NOMO-1 treated with dmso at 0.1 percent for 144 hours (cell line): ENCODE measurements at regions not wholly inside any gene's neighbourhood (a gene's known extent, or its start where the extent isn't known, plus 50 kb on each side); places are given as distances from the start of the nearest gene placed in this dataset.
"Not testable (repeated sequence)": the region's sequence is repeated elsewhere in the genome, so short reads cannot be mapped to it uniquely, and the experiment has no call there.

Experiments
- DNase-seq: peaks from one replicate; lab custom pipeline; 2025; ENCODE audit not compliant: unreplicated experiment; lab: John Stamatoyannopoulos, UW

DNA sequence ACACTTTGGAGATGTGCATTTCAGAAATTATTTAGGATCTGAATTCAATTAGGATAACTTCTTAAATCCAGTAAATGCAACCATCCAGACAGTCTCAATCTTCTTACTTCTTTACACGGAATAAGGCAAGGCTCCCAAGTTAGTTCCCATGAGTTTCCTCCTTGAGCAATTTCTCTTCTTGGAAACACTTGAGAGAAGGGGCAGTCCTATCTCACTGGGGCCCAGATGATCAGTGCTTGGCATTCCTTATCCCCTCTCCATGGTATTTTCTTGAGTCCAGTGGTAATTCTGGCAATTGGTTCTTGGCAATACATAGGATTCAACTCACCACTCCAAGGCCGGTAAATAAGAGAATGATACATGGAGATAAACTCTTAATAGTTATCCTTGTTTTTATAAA, 87.1 kb upstream of the PTHLH start:
- no peak for DNase-seq

DNA sequence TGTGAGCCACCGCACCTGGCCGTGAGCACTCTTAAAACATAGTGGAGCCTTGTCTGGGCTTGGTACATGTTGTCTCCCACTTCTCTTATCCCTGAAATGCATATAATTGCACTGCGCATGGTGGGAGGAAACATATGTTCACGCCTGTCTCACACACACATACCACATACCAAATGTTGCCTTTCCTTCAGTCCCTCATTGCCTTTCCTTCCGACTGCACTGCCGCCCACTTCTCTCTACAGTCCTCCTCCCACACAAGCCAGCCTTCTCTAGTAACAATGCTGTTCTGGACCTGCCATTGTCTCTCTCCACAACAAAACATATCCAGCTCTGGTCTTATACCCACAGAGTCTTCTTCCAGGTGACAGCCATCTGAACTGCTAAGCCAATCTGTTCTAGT, 88.3 kb upstream of the PTHLH start:
- no peak for DNase-seq

DNA sequence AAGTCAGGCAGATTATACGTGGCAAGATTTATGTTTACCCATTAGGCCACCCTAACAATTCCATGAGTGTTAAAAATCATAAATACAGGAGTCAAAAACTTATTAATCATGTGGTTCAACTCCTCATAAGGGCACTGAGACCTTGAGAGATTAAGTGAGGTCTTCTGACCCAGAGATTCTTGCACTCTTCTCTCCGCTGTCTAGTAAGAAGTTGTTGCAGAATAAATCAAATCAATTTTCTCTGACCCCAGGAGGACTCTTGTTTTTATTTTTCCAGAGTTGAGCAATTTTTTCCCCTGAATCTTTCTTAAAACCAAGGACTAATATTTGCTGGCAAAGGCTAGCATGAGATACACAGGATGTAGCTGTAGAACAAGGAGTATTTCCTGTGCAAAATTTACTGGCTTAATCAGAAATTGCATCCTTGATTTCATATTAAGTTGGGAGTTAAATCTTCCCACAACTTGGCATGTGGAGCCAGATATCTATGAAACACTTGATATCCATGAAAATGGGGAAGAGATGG, 90.9 kb upstream of the PTHLH start:
- DNase-seq = no peak

DNA sequence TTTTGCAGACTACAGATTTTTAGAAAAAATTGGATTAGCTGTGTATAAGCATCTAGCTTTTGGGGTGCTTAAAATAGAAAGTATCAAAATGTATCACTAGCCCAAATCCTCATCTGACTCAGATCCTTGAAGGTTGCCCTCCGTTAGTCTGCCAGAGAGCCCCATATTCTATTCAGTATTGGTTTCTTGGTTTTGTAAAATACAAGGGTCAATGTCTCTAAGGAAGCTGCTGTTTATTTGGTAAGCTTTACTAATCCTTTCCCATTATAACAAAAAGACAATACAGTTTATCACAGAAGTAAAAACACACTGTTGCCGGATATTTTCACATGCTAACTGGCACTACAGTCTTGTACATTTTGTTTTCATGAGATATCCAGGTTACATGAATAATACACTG, 92.8 kb upstream of the PTHLH start:
- DNase-seq = no peak

DNA sequence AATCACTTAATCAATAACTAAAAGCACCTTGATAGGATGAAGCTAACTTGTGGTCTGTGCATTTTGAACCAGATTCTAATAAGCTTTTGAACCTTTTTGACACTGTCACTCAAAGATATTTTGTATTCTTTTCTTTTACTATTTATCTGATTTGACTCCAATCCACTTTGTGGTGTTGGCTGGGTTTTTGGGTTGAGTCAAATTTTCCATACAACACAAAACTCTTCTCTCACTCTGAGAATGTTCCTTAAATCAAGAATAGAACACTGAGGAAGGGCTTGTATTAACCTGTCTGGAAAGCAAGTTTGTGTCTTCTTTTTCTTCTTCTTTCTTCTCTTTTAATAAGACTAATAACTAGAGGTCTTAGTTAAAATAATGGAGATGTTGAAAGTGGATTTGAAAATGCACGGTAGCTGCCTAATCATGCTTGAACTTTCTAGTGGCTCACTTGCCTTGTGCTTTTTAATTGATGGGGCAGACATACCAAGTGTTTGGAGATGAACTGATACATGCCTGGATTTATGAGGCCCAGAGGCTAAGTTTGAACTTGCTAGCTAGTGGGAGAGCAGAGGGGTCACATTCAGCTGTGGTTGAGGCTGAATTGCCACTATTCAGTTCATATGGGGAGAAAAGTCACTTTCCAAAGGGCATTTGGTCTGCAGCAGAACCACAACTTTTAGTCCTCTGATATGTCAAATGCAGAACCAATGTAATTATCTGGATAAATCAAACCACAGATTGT, 93.5 kb upstream of the PTHLH start:
- no peak for DNase-seq

DNA sequence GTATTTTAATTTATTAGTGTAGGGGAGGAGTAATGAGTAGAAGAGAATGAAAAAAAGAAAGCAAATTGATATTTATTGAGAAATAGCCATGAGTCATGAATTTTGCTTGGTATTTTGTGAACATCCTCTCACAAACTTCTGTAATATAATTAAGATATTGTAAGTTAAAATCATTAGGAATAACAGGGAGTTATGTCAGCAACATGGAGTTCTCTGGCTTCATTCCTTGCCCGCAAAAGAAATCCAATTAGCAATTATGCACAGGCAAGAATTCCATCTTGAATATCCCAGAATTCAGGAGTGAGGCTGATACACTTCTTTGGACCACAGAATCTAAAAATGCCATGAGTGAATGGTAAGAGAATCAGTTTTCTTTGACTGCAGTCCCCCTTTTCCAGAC, 94.3 kb upstream of the PTHLH start:
- no peak for DNase-seq

DNA sequence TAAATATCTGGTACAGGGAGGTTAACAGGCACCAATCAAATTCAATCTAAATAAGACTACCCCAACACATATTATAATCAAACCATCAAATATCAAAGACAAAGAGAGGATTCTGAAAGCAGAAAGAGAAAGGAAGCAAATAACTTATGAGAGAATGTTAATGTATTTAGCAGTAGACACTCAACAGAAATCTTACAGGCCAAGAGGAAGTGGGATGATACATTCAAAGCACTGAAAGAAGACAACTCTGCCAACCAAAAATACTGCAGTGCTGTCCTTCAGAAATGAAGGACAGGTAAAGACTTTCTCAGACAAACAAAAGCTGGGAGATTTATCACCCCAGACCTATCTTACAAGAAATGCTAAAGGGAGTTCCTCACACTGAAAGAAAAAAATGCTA, 95.9 kb upstream of the PTHLH start:
- no peak for DNase-seq

DNA sequence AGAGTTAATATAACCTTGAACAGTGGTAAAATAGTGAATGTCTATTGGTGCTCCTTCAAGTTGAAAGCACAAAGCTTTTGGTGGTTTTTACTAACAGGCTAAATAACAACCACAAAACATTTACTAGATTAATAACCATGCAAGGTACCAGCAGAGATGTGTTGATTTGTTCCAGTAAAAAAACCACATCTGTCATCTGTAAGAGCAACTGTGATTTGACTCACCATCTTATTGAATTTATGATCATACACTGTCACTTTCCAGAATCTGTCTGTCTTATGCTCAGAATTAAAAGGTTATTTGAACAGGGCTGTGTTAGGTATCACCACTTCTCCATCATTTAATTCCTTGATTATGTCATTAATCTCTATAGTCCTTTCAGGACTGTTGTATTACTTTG, 107.0 kb upstream of the PTHLH start:
- DNase-seq = no peak

DNA sequence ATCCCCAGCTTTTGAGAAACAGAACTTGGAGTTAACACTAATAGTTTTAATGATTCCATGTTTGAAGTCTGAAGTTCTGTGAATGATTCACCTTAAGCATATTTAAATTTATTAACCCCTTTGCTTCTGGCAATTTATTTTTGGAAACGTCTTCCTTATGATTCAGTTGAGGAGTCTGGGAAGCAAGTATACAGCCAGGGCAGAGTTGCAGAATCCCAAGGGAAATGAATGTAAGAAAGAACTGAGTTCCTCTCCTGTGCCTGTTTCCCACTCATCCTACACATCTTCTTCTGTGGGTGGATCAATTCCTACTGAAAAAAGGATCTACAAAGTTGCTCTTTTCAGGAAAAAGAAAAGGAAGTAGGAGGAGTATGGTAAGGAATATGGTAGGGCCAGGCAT, 108.2 kb upstream of the CCDC91 start:
- DNase-seq = no peak

DNA sequence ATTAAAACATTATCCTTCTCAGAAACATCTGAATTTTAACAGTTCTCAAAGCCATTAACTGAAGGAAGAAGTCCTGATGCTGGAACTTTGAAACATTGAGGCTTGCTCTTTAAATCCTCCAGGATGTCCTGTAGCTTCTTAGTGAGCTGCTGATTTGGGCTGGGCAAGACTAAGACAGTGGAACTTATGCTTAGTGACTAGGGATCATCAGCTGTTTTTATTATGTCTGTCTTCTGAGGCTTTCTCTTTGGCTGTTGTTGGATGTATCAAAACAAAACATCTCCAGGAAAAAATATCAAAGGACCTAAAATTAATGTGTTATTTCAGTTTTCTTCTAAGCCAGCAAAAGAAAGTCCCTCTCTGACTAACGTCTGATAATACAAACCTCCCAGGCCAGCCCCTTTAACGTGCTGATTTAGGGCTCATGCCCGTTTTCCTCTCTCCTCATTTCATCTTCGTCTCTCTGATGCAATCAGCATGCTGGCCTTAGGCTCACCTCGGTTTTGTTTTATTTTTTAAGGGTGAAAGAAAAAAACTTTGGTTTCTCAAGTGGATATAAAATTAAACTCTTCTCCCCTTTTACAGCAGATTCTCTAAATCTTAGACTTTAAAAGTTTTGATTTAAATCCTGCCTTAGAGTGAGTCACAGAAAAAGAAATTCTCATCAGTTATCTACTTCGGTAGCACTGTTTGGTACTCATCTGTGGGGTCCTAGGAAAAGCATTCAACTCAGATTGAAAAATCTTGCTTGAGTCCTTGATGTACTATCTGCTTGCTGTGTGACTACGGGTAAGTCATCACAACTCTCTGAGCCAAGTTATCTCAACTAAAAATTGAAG, 106.2 kb upstream of the CCDC91 start:
- no peak for DNase-seq

DNA sequence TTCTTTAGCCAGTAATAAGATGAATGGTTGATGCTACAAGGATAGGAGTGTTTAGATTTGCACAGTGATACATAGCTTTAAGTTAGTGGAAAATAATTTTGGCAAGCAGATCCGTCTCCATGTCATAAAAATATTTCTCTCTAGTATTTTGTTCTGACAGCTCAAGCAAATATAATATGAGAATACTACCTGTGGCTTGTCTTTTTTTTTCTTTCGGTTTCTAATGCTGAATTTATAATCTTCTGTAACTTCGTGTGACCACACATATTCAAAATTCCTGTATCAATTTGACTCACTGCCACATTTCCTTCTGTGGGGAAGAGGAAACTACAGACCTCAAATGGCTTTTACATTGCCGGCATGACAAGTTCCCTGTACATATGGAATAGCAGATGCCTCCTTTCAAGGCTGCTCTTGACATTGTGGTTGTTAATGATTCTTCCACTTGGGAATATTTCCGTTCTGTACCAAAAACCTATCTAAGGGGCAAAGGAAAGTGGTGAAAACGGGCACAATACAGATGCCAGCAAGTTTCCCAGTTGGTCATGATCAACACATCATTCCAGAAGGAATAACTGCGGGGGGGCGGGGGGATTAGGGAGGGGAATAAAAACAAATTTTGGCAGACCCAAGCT, 103.6 kb upstream of the CCDC91 start:
- no peak for DNase-seq

DNA sequence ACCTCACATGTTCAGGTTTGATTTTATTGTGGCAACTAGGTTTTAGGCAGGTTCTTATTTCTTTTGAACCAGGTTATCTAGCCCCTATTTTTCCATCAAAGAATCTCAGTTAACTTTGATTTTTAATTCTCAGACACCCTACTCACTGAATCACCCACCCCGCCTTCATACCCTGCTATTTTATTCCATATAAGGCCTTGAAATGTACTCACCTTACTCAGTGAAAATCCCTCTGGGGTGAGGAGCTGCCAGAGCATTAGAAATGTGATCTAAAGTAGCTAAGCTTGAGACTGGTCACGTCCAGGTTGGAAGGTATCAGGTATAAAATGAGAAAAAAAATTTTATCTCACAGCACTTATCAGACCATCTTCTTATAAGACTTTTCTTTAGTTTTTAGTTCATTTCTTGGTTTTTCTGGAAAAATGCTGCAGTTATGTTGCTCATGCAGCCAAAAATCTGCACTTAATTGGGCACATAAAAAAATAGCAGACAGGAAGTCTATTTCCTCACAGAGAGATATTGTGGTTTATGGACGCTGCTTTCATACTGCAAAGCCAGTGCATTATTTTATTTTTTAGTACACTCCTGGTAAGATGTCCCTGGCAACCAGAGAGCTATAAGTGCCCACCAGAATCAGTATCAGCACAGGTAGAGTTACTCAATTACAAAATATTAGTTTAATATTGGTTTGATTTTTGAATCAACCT, 101.5 kb upstream of the CCDC91 start:
- DNase-seq = no peak

DNA sequence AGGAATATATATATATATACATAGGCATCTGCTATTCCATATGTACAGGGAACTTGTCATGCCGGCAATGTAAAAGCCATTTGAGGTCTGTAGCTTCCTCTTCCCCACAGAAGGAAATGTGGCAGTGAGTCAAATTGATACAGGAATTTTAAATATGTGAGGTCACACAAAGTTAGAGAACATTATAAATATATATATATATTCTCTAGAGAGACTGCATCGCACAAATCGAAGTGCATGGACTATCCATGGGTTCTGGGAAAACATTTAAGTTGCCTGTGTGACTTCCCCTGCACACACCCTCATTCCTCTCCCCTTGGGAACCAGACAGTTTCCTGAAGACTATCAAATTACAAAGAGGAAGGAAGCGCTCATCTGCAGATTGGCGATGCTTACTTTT, 100.9 kb upstream of the CCDC91 start:
- peak; percentile 2 for DNase-seq

DNA sequence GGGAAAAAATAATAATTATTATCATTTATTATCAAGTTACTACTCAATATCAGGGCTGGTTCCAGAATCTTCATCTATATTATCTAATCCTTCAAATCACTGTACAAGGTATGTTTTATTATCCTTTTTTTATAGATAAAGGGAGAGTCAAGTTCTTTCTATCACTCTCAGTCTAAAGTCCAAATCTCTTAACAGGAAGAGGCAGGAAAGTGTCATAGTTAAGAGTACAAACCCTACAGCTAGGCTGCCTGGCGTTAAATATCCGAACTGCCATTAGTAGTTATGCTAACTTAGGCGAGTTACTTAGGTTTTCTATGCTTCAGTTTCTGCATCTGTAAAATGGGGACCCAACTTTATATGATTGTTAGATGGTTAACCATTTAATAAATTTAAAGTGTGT, 99.4 kb upstream of the CCDC91 start:
- no peak for DNase-seq

DNA sequence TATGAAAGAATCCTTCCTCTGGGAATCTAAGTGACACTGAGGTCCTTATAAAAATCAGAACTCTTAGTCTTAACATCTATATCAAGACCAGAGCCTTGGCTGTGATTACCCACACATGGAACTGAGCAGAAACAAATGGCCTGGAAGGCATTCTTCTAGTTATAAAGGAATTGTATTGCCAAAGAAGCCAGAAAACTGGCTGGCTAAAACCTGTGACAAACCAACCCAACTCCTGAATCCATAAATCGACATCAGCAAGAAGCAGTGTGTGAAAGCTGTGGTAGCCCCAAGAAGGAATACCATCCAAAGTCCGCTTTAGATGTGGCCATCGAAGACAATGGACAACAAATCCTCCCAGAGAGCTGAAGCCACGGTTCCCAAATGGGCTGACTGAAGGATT, 97.9 kb upstream of the CCDC91 start:
- no peak for DNase-seq

DNA sequence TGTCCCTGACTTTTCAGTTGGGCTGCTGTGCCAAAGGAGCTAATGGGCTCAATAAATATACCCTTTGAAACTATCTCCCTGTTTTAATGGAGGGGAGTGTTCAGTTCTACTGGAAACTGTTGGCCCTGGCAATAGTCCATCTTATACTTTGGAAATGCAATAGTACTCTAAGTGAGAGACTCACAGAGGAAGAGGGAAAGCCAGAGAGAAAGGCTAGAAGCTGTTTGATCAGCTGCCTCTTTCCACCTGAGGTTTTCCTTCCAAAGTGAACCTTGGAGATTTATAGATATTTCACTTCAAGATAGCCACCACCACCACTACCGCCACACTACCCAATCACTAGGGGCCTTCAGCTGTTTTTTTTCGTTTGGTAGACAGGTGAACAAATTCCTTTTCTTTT, 93.6 kb upstream of the CCDC91 start:
- no peak for DNase-seq

DNA sequence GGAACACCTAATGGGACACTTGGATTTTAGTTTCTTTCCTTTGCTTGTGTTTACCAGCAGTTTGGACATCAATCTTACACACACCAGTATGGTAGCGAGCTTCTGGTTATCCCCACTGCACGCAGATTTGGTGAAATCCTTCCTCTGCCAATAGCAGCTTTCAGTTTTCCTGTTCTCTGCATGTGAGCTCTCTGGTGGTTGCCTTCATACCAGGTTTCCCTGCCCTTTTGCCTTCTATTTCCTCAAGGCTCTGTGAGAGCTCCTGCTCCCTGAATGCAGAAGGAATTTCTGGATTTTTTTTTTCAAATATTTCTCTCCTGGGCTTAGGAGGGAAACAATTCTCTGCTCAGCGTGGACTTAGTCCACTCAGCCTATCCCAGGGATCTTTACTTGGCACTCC, 93.0 kb upstream of the CCDC91 start:
- DNase-seq = no peak

DNA sequence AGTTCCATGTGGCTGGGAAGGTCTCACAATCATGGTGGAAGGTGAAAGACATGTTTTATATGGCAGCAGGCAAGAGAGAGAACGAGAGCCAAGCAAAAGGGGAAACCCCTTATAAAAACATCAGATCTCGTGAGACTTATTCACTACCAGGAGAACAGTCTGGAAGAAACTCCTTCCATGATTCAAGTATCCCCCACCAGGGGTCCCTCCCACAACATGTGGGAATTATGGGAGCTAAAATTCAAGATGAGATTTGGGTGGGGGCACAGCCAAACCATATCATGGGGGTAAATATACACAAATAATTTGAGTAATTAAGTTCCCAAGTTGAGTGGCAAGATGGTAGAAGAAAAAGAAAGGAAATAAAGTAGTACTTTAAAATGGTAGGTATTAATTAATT, 91.0 kb upstream of the CCDC91 start:
- DNase-seq = not testable (repeated sequence)

DNA sequence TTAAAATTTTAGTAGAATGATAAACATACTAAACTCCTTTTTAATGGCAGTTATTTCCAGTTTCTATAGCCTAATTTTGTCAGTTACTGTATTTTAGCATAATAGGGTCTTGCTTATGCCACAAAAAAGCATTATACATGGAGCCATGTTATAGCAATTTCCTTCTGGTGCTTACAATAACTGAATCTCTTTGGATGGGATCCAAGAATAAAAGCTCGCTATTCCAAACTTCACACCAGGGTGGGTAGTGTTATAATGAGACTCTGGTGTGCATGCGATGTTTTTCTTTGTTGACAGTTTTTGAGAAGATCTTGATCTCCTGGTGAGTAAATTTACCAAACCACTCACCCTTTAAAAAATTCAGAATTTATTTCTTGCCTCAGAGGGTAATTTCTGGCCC, 90.4 kb upstream of the CCDC91 start:
- no peak for DNase-seq

DNA sequence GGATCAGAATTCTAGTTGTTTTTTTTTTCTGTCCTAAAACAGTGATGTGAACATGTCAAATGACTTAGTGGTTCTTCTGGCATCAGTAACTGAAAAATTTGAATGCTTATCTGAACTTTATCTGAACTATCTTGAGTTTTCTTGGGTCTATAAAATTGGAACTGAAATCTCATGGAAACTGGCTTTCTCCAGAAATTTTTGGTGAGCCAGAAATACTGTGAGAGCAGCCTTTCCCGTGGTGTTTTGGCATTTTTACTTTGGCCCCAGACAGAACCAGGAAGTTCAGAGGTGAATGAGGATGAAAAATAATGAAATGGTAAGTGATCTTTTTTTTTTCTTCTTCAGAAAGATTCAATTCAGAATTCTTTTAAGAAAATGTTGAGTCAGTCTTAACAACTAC, 89.5 kb upstream of the CCDC91 start:
- no peak for DNase-seq

DNA sequence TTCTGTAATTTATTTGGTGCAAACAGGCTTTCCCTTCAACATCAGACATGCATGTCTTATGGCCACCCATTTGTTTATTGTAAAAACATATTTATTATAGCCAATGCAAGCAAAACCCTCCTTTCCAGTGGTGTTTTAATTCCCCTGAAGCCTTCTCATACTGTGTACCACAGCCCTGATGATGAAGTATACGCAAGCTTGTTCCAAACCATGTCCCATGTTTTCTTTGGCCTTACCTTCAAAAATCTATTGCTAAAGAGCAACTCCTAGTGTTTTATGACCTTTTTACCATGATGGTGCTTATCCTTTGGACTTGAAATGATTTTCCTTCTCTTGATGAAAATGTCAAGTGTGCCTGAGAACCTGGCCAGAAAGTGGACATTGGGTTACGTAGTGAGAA, 85.9 kb upstream of the CCDC91 start:
- no peak for DNase-seq
